Hematopoietic multipotent progenitor cell treated with erythropoietin and hydrocortisone succinate and interleukin-3 and kit ligand, for 4 days (in vitro differentiated cells): ENCODE measurements at regions not wholly inside any gene's neighbourhood (a gene's known extent, or its start where the extent isn't known, plus 50 kb on each side); places are given as distances from the start of the nearest gene placed in this dataset.
"Not testable (repeated sequence)": the region's sequence is repeated elsewhere in the genome, so short reads cannot be mapped to it uniquely, and the experiment has no call there.

Experiments used
- DNase-seq: peaks from one replicate; pipeline ENCODE4 v3.0.0-alpha.2; 2015

DNA sequence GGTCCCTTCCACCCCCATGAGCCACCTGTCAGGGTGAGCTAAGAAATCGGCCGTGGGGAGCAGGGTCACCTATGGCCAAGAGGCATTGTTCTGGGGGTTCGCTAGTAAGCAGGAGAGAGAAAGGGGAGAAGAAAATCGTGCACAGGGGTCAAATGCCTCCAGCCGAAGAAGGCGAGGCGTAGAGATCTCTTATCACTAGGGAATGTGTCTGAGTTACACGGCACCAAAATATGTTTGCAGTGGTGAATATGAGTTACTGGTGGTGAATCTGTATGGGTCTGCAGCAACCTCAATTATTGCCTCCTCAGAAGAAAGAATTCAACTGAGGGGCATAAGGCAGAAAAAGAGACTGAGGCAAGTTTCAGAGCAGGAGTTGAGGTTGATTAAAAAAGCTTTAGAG lies 54.2 kb upstream of the RABGAP1L start:
- no peak for DNase-seq

DNA sequence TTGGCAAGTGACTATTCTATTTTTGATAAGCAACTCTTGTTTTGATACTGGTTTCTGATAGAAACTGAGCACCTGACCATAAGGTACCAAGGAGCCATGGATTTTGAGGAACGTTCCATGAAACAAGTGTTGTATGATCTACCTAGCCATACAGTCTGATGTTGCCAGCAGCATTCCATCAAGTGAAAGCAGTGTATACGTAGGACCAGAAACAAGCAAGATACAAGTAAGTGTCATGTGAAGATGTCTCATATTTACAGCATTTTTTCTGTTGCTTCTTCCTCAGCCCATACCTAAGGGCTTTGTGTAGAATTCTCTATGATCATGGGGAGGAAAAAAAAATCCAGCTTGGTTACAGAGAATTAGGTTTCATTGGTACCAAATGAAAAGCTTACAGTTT lies 55.6 kb upstream of the RABGAP1L start:
- DNase-seq: no peak

DNA sequence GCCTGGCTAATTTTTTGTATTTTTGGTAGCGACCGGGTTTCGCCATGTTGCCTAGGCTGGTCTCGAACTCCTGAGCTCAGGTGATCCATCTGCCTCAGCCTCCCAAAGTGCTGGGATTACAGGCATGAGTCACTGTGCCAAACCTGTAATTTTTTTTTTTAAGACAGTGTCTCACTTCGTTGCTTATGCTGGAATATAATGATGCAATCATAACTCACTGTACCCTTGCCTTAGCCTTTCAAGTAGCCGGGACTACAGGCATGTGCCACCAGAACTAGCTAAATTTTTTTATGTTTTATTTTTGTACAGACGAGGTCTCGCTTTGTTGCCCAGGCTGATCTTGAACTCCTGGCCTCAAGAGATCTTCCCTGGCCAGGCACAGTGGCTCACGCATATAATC lies 57.3 kb upstream of the RABGAP1L start:
- DNase-seq: not testable (repeated sequence)

GRCh38 chr1:174097426-174097825 lies 61.9 kb upstream of the RABGAP1L start:
- no peak for DNase-seq

GRCh38 chr1:174093789-174094188 lies 65.5 kb upstream of the RABGAP1L start:
- peak; percentile 43 for DNase-seq

DNA sequence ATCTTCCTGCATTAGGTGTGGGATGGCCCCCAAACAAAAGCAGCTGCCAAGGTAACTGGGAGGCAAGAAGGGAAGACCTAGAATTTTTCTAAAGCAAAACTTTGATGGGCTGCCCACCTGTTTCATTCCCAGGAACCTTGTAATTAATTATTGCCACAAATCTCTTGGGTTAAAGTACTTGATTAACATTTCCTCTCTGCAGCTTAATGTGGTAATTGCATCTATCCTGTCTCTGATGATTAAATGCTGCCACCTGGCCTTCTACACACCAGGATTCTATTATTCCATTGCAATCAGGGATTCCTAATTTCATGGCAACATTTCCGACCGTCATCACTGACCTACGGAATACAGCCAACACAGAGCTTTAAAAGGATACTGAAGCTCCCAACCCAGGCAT lies 68.3 kb upstream of the RC3H1 start:
- DNase-seq: no peak

- DNase-seq: no peak
Measured at GRCh38 chr1:174080819-174081218, 58.7 kb upstream of the RC3H1 start.

GRCh38 chr1:174079796-174080195 lies 57.6 kb upstream of the RC3H1 start:
- DNase-seq: no peak

DNA sequence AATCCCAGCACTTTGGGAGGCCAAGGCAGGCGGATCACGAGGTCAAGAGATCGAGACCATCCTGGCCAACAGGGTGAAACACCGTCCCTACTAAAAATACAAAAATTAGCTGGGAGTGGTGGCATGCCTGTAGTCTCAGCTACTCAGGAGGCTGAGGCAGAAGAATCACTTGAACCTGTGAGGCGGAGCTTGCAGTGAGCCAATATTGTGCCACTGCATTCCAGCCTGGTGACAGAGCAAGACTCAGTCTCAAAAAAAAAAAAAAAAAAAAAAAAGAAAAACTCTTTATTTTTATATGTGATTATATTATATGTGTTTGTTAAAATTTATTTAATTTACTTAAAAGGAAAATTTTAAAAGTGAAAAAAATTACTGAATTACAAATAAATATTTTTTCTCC lies 56.8 kb upstream of the RC3H1 start:
- DNase-seq: not testable (repeated sequence)

GRCh38 chr1:174077749-174078490 lies 55.8 kb upstream of the RC3H1 start:
- peak; percentile 13 for DNase-seq

GRCh38 chr1:174075245-174075692 lies 53.1 kb upstream of the RC3H1 start:
- DNase-seq: no peak

DNA sequence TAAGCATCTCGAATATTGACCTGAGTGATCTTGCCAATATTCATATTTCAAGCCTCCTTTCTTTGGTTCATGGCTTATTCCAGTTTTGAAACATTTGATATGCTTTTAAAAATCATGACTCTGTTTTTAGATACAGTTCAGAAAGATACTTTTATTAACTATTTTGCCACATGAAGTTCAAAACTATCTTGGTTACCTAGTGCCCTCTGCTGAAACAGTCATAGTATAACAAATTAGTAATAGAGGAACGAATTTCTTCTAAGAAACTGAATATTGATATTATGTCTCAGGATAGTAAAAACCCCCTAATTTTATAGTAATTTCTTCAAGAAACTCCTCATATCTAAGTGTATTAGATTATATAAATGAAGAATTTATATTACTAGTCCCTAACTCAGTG lies 52.6 kb upstream of the RC3H1 start:
- DNase-seq: peak; percentile 68

- DNase-seq: no peak
Measured at GRCh38 chr1:174072581-174072980, 50.4 kb upstream of the RC3H1 start.
